Hematopoietic multipotent progenitor cell treated with erythropoietin and hydrocortisone succinate and interleukin-3 and kit ligand, for 6 days (in vitro differentiated cells): ENCODE measurements at regions not wholly inside any gene's neighbourhood (a gene's known extent, or its start where the extent isn't known, plus 50 kb on each side); places are given as distances from the start of the nearest gene placed in this dataset.
A peak's percentile ranks its signal among the peaks of the same experiment; 100 is the strongest.

Source experiments
- DNase-seq: peaks from one replicate; pipeline ENCODE4 v3.0.0-alpha.2; 2015

DNA sequence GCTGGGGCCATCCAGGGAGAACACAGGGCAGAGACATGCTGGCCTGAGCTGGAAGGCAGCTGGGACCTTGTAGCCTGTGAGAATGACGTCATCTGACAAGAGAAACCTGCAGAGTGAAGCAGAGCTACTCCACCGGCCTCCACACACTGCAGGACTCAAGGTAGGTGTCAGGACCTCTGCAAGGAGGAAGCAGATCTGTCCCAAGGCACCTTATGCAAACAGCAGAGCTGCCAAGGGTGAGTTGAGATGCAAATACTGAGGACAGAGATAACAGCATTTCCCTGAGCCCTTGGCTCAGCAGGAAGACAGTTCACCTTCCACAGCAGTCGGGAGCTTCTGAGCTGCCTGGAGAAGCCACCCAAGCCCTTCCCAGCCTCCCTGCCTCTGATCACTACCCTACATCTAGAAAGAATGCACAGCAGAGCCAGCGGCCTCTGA, 51.9 kb upstream of the IGSF9B start:
- DNase-seq = no peak

DNA sequence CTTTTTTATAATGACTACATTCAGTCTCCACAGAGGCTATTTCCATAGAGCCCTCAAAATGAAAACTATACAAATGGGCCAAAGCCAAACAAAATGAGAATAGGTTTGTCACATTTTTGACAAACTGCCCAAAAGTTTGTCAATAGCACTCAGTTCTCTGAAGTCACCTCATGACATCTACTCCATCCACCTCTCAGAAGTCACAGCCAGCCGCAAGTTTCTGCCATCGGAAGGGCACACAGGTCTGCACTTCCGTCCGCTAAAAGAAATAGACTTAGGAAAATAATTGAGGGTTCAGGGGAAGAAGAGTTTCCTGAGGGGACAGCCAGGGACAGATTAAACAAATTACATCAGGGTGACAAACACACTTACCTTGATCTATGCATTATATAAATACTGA, 55.4 kb upstream of the JAM3 start:
- no peak for DNase-seq

GRCh38 chr11:134014511-134014910, 54.4 kb upstream of the JAM3 start:
- peak; percentile 21 for DNase-seq

- DNase-seq = no peak
These were observed 53.3 kb upstream of the JAM3 start for GRCh38 chr11:134015556-134015955.

DNA sequence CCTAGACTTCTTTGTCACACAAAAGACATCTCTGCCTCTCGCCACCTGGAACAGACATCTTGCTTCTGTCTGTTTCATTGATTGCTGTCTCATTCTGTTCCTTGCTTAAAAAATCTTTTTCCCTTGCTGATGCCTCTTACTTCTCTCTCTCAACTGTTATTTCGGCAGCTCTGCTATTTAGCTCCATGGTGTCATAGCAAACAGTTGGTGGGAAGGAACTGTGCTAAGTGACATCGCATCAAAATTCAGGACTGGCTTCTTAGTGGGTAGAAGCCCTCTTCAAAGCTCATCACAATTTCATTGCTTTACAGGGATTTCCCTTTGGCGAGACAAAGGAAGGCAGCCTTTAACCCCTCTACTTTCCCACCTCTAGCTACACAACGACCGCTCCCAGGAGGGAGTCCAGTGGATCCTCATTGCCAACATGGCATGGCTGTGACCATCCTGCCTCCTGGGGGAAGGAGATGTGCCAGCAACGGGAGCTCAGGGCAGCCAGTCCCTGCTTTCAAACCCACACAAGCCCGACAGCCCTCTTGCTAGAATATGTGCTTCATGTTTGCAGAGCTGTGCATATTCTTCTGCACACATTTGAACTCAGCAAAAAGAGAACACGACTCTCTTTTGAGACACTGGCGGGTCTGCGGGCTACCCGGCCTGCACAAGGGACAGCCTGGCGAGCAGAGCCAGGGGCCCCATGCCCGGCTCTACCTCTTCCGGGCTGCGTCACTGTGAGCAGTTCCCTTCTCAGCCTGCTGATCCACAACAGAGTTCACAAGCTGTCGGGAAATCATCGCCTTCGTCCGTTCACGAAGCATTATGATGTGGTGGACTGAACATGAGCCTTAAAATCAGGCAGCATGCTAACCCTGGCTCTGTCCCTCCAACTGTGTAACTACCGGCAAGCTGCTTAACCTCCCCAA, 51.1 kb upstream of the JAM3 start:
- DNase-seq = no peak
